HFFc6 (cell line): ENCODE measurements at regions not wholly inside any gene's neighbourhood (a gene's known extent, or its start where the extent isn't known, plus 50 kb on each side); places are given as distances from the start of the nearest gene placed in this dataset.

Experiments used
- DNase-seq: peaks from one replicate; pipeline ENCODE4 v3.0.0-alpha.2; 2018
- H3K27ac Mint-ChIP-seq: 2 replicates; pipeline ENCODE4 v1.8.0; 2020; ENCODE audit warnings: mild to moderate bottlenecking, mixed read lengths
- H3K27me3 Mint-ChIP-seq: 2 replicates; pipeline ENCODE4 v1.8.0; 2021; ENCODE audit warnings: mild to moderate bottlenecking, moderate library complexity, mixed read lengths; ENCODE audit not compliant: insufficient read depth
- H3K36me3 Mint-ChIP-seq: 2 replicates; pipeline ENCODE4 v1.8.0; 2021; ENCODE audit warnings: low read depth, mixed read lengths
- H3K4me1 Mint-ChIP-seq: 2 replicates; pipeline ENCODE4 v1.8.0; 2020; ENCODE audit warnings: low read depth, mixed read lengths
- H3K4me3 Mint-ChIP-seq: 2 replicates; pipeline ENCODE4 v1.8.0; 2020; ENCODE audit warnings: mild to moderate bottlenecking, moderate library complexity, mixed read lengths
- H3K9me3 Mint-ChIP-seq: 2 replicates; pipeline ENCODE4 v1.8.0; 2020; ENCODE audit warnings: mild to moderate bottlenecking, mixed read lengths
- TF ChIP-seq, protein P1 (sequence below): fragments of 200-600 bp; sonication (generic); IDR thresholded peaks from 2 replicates; pipeline ENCODE4 v1.5.0; 2021; ENCODE audit warnings: antibody characterized with exemption, mild to moderate bottlenecking

DNA sequence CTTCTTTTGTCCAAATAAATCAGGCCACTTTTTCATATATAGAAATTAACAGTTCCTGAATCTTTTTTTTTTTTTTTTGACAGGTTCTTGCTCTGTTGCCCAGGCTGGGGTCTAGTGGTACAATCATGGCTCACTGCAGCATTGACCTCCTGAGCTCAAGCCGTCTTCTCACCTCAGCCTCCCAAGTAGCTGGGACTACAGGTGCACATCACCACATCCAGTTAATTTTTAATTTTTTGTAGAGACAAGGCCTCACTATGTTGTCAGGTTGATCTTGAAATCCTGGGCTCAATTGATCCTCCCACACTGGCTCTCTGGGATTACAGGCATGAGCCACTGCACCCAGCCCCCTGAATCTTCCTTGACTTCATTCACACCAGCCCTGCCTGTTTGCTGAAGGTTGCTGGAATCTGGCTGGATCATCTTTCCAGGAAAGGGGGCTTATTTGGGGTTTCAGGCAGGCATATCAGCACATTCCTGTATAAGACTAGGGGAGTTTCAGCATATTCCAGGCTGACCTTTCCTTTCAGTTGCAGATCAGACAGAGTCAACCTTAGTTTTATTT lies 78.2 kb upstream of the ARHGAP29 start:
- Mint-ChIP-seq H3K36me3 (no peaks in the 10 kb centered on the region; the same call in 1 of the 2 replicates), H3K9me3 (no peaks in the 10 kb centered on the region), H3K4me1 (peaks cover 41% of the 10 kb centered on the region), H3K27ac (no peak overlapping the region), H3K27me3 (no peaks in the 10 kb centered on the region; the same call in 1 of the 2 replicates), H3K4me3 (no peak overlapping the region)
- no peak for DNase-seq
- TF ChIP-seq, protein P1, sequence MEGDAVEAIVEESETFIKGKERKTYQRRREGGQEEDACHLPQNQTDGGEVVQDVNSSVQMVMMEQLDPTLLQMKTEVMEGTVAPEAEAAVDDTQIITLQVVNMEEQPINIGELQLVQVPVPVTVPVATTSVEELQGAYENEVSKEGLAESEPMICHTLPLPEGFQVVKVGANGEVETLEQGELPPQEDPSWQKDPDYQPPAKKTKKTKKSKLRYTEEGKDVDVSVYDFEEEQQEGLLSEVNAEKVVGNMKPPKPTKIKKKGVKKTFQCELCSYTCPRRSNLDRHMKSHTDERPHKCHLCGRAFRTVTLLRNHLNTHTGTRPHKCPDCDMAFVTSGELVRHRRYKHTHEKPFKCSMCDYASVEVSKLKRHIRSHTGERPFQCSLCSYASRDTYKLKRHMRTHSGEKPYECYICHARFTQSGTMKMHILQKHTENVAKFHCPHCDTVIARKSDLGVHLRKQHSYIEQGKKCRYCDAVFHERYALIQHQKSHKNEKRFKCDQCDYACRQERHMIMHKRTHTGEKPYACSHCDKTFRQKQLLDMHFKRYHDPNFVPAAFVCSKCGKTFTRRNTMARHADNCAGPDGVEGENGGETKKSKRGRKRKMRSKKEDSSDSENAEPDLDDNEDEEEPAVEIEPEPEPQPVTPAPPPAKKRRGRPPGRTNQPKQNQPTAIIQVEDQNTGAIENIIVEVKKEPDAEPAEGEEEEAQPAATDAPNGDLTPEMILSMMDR, result no peak

DNA sequence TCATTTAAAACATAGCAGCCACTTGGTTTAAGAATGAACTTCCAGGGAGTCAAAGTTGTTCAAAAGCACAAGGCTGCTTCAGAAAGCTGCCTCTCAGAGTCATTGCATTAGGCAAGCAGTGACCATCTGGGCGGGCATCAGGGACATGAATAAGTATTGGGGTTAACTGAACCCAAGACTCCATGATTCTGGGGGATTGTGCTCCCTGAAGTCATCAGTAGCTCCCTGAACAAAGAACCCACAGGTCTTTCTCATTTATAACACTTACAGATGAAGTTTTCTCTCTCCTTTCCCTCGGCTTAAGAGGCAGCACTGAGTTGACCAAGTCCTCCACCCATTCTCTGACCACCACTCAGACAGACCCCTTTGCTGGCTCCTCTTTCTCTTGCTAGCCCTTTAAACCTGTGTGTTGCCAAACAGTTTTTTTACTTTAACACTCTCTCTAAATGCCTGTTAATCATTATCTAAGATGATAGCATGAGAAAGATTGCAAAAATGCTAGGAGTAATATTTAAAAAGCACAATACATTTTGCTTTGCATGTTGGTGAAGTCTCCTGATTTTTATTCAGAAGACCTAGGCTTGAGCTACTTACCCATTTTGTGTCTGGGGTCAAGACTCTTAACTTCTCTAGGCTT lies 77.0 kb upstream of the ARHGAP29 start:
- DNase-seq, result no peak
- H3K27ac Mint-ChIP-seq, result no peak overlapping the region
- TF ChIP-seq, protein P1, result no peak
- H3K36me3 Mint-ChIP-seq, result no peaks in the 10 kb centered on the region
- H3K4me3 Mint-ChIP-seq, result no peak overlapping the region
- no peaks in the 10 kb centered on the region for H3K27me3 Mint-ChIP-seq
- peaks cover 31% of the 10 kb centered on the region for H3K4me1 Mint-ChIP-seq
- H3K9me3 Mint-ChIP-seq, result no peaks in the 10 kb centered on the region

DNA sequence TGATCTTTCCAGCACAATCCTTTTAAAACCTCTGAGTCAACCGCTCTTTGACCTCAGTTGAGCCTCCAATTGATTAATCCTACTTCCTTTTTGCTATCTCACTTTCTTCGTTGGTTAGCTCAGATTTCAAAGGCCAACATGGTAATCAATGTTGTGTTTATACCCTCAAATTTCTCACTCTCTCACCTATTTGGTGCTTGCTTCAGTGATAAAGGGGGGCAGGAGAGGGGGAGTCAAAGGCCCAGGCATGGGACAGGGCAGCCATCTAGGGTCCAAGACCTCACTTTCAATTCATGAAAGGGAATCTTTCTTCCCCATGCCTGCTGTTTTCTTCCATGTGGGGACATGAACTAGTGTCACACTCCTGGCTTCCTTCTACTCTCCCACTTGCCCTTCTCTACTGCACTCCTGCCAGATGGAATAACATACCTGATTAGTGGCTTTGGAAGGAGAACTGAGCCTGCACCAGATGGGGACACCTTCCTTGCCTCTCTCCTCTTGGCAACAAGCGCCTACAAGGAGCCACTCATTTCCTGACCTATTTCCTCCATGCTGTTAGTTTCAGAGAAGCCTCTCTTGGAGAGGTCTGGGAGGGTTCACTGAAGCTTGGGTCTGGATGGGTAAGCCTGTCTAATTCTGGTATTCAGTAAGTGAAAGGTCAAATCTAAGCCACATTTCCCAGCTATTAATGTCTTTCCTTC lies 73.3 kb upstream of the ARHGAP29 start:
- no peak overlapping the region for H3K4me3 Mint-ChIP-seq
- no peaks in the 10 kb centered on the region for H3K36me3 Mint-ChIP-seq
- H3K27me3 Mint-ChIP-seq, result no peaks in the 10 kb centered on the region
- DNase-seq, result no peak
- TF ChIP-seq, protein P1, result no peak
- peaks cover 8% of the 10 kb centered on the region for H3K4me1 Mint-ChIP-seq
- no peaks in the 10 kb centered on the region for H3K9me3 Mint-ChIP-seq
- H3K27ac Mint-ChIP-seq, result no peak overlapping the region

DNA sequence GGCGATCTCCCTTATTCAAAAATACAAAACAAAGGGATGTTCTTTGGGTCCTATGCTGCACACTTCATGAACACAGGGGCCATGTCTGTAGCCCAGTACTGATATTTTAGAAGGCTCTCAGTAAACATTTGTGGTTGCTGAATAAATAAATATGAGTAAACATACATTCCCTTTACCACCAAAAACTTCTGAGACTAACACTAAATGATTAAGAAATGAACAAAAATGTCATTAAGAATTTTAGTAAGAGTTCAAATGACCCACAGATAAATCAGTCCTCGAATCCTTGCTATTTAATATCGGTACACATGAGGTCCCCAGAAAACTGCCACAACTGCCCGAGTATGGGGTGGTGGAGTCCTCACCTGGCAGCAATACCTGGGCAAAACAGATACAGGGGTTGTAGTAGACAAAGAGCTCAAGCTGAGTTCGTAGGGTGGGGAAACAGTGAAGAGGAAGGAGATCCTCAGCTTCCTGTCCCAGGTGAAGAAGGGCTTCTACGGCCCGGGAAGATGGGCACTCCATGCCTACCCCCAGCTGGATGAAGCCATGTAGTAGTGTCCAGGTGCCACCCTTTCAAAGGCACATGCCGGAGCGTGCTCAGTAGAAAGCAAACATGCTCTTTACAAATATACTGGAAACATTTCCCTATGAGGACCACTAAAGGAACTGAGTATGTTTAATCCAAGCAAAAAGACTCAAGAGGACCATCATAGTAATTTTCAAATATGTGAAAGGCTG lies 72.6 kb upstream of the ARHGAP29 start:
- no peaks in the 10 kb centered on the region for H3K36me3 Mint-ChIP-seq
- H3K4me1 Mint-ChIP-seq, result peaks cover 14% of the 10 kb centered on the region
- DNase-seq, result no peak
- H3K4me3 Mint-ChIP-seq, result no peak overlapping the region
- TF ChIP-seq, protein P1, result no peak
- peaks cover 3% of the 10 kb centered on the region; the same call in 1 of the 2 replicates for H3K27me3 Mint-ChIP-seq
- no peak overlapping the region for H3K27ac Mint-ChIP-seq
- H3K9me3 Mint-ChIP-seq, result no peaks in the 10 kb centered on the region

DNA sequence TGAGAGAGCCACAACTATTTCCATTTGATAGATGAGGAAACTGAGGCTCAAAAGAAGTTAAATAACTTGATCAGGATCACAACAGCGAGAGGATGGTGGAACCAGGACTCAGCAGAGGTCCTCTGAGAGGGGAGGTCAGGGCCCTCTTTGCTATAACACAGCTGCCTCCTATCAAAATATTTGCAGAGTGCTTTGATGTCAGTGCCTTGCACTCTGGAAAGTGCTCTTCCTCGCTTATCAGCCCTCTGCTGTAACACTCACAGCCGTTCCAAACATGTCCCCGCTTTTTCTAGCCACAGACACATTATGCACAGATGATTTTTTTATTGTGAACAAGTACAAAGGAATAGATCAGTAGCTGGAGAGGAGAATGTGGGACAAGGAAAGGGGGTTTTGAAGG lies 71.8 kb upstream of the ARHGAP29 start:
- H3K27ac Mint-ChIP-seq, result no peak overlapping the region
- no peak for DNase-seq
- no peak overlapping the region for H3K4me3 Mint-ChIP-seq
- TF ChIP-seq, protein P1, result no peak
- H3K4me1 Mint-ChIP-seq, result peaks cover 21% of the 10 kb centered on the region
- H3K36me3 Mint-ChIP-seq, result no peaks in the 10 kb centered on the region
- no peaks in the 10 kb centered on the region for H3K9me3 Mint-ChIP-seq
- H3K27me3 Mint-ChIP-seq, result peaks cover 3% of the 10 kb centered on the region; the same call in 1 of the 2 replicates
